Osteoblast (primary cell): ENCODE measurements at regions not wholly inside any gene's neighbourhood (a gene's known extent, or its start where the extent isn't known, plus 50 kb on each side); places are given as distances from the start of the nearest gene placed in this dataset.

Experiments
- DNase-seq: peaks from one replicate; pipeline ENCODE4 v3.0.0; 2011; ENCODE audit warnings: low spot score, mixed read lengths; ENCODE audit not compliant: insufficient read length; ENCODE audit errors: missing footprints
- H2AFZ ChIP-seq: 2 replicates; pipeline ENCODE4 v1.6.0; 2011; ENCODE audit warnings: mild to moderate bottlenecking, low read length
- H3K27ac ChIP-seq: 2 replicates; pipeline ENCODE4 v1.5.1; 2011; ENCODE audit warnings: mild to moderate bottlenecking, low read depth, low read length, moderate library complexity
- H3K27me3 ChIP-seq: 2 replicates; pipeline ENCODE4 v1.6.0; 2012; ENCODE audit warnings: mild to moderate bottlenecking, control low read depth, inconsistent platforms, low read length, moderate library complexity; ENCODE audit not compliant: insufficient read depth
- H3K36me3 ChIP-seq: 2 replicates; pipeline ENCODE4 v1.5.1; 2011; ENCODE audit warnings: mild to moderate bottlenecking, low read length, control low read depth, moderate library complexity; ENCODE audit not compliant: insufficient read depth
- H3K4me1 ChIP-seq: 2 replicates; pipeline ENCODE4 v1.5.1; 2011; ENCODE audit warnings: mild to moderate bottlenecking, low read length, control low read depth, moderate library complexity; ENCODE audit not compliant: insufficient read depth
- H3K4me2 ChIP-seq: 2 replicates; pipeline ENCODE4 v1.6.0; 2011; ENCODE audit warnings: mild to moderate bottlenecking, low read length; ENCODE audit not compliant: insufficient read depth
- H3K4me3 ChIP-seq: fragments of 200-600 bp; sonication (generic); 3 replicates; pipeline ENCODE4 v1.5.1; 2012; ENCODE audit warnings: mild to moderate bottlenecking, low read length, inconsistent platforms; ENCODE audit not compliant: insufficient read depth
- H3K79me2 ChIP-seq: 2 replicates; pipeline ENCODE4 v1.6.0; 2012; ENCODE audit warnings: mild to moderate bottlenecking, low read length, control low read depth, inconsistent platforms; ENCODE audit not compliant: insufficient read depth
- H3K9me3 ChIP-seq: 2 replicates; pipeline ENCODE4 v1.5.1; 2011; ENCODE audit warnings: low read depth, low read length, control low read depth
- H4K20me1 ChIP-seq: 2 replicates; pipeline ENCODE4 v1.6.0; 2012; ENCODE audit warnings: mild to moderate bottlenecking, low read length, control low read depth; ENCODE audit not compliant: insufficient read depth
- CTCF ChIP-seq: IDR thresholded peaks from 2 replicates; pipeline ENCODE4 v1.5.1; 2011; ENCODE audit warnings: mild to moderate bottlenecking, low read depth, low read length, moderate library complexity; ENCODE audit errors: extremely low read depth

- no peaks in the 10 kb centered on the region for H3K36me3 ChIP-seq
- H3K9me3 ChIP-seq, result no peaks in the 10 kb centered on the region
- no peaks in the 10 kb centered on the region for H4K20me1 ChIP-seq
- H3K4me2 ChIP-seq, result no peak overlapping the region
- H3K27ac ChIP-seq, result no peak overlapping the region
- DNase-seq, result peak; percentile 73
- no peak for TF ChIP-seq CTCF
- no peaks in the 10 kb centered on the region for H3K79me2 ChIP-seq
- H3K4me1 ChIP-seq, result peaks cover 22% of the 10 kb centered on the region
- peaks cover 2% of the 10 kb centered on the region for H3K27me3 ChIP-seq
- H2AFZ ChIP-seq, result no peak overlapping the region
- no peak overlapping the region for H3K4me3 ChIP-seq
Measured at GRCh38 chr16:65660390-65660789, 538.5 kb upstream of the CDH11 start.

GRCh38 chr16:65659758-65660157, 537.9 kb upstream of the CDH11 start:
- Histone ChIP-seq H3K27ac (no peak overlapping the region), H2AFZ (no peak overlapping the region)
- no peak for DNase-seq

GRCh38 chr16:65658787-65659220, 536.9 kb upstream of the CDH11 start:
- no peak for TF ChIP-seq CTCF
- no peak for DNase-seq
- Histone ChIP-seq H3K4me1 (peaks cover 22% of the 10 kb centered on the region), H3K4me2 (peak overlapping the region; percentile 32), H3K36me3 (no peaks in the 10 kb centered on the region), H3K9me3 (no peaks in the 10 kb centered on the region), H3K27me3 (peaks cover 2% of the 10 kb centered on the region), H4K20me1 (no peaks in the 10 kb centered on the region), H3K27ac (peak overlapping the region; percentile 76), H2AFZ (peak overlapping the region; percentile 11), H3K4me3 (no peak overlapping the region), H3K79me2 (no peaks in the 10 kb centered on the region)

More at GRCh38 chr16:65659758-65660157, 537.9 kb upstream of the CDH11 start:
- no peaks in the 10 kb centered on the region for H4K20me1 ChIP-seq
- H3K4me3 ChIP-seq, result no peak overlapping the region
- H3K9me3 ChIP-seq, result no peaks in the 10 kb centered on the region
- peaks cover 2% of the 10 kb centered on the region for H3K27me3 ChIP-seq
- H3K4me1 ChIP-seq, result peaks cover 22% of the 10 kb centered on the region
- H3K4me2 ChIP-seq, result no peak overlapping the region
- no peak for TF ChIP-seq CTCF
- no peaks in the 10 kb centered on the region for H3K36me3 ChIP-seq
- no peaks in the 10 kb centered on the region for H3K79me2 ChIP-seq

- no peak for TF ChIP-seq CTCF
- H4K20me1 ChIP-seq, result no peaks in the 10 kb centered on the region
- H3K4me1 ChIP-seq, result peaks cover 22% of the 10 kb centered on the region
- H3K36me3 ChIP-seq, result no peaks in the 10 kb centered on the region
- H3K9me3 ChIP-seq, result no peaks in the 10 kb centered on the region
- peak overlapping the region; percentile 76 for H3K27ac ChIP-seq
- peak overlapping the region; percentile 11 for H2AFZ ChIP-seq
- no peaks in the 10 kb centered on the region for H3K79me2 ChIP-seq
- H3K4me3 ChIP-seq, result no peak overlapping the region
- peak overlapping the region; percentile 32 for H3K4me2 ChIP-seq
- peaks cover 2% of the 10 kb centered on the region for H3K27me3 ChIP-seq
- peak; percentile 92 for DNase-seq
Measured at GRCh38 chr16:65658349-65658748, 536.5 kb upstream of the CDH11 start.
